ENCODE measurements at regions not wholly inside any gene's neighbourhood (a gene's known extent, or its start where the extent isn't known, plus 50 kb on each side); places are given as distances from the start of the nearest gene placed in this dataset.

GRCh38 chr4:179151770-179152169 lies 1709.5 kb upstream of the AGA start:
- TF ChIP-seq, protein P1, sequence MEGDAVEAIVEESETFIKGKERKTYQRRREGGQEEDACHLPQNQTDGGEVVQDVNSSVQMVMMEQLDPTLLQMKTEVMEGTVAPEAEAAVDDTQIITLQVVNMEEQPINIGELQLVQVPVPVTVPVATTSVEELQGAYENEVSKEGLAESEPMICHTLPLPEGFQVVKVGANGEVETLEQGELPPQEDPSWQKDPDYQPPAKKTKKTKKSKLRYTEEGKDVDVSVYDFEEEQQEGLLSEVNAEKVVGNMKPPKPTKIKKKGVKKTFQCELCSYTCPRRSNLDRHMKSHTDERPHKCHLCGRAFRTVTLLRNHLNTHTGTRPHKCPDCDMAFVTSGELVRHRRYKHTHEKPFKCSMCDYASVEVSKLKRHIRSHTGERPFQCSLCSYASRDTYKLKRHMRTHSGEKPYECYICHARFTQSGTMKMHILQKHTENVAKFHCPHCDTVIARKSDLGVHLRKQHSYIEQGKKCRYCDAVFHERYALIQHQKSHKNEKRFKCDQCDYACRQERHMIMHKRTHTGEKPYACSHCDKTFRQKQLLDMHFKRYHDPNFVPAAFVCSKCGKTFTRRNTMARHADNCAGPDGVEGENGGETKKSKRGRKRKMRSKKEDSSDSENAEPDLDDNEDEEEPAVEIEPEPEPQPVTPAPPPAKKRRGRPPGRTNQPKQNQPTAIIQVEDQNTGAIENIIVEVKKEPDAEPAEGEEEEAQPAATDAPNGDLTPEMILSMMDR (conservative IDR thresholded peaks at IDR 0.05), result no peak
- TF ChIP-seq ZFX (IDR thresholded peaks at IDR 0.05), result no peak

Data from C4-2B (cell line).